ENCODE measurements at regions not wholly inside any gene's neighbourhood (a gene's known extent, or its start where the extent isn't known, plus 50 kb on each side); places are given as distances from the start of the nearest gene placed in this dataset.

DNA sequence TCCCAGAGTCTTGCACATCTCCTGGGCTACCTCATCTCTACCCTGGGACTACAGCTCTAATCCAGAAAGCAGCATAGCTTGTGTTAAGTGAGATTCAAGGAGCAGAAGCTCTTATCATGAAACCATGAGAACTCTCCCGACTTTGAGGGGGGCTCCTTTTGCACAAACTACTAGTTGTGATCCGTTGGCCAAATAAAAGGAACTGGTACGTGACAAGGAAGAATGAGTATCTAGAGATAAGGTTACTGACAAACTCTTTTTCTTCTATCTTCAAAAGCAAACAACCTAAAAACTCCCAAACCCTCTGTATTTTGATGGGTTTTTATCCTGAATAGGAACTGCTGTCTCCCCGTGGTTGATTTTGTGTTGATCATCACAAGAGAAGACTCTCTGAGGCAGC, 168.5 kb downstream of the SLC24A2 start:
- no peaks in the 10 kb centered on the region for H3K4me1 ChIP-seq (replicated peaks)
- H3K27me3 ChIP-seq (replicated peaks; ENCODE audit: insufficient read depth) = no peaks in the 10 kb centered on the region
- no peak for TF ChIP-seq POLR2A (IDR thresholded peaks at IDR 0.05)
- no peak for TF ChIP-seq POLR2AphosphoS5 (IDR thresholded peaks at IDR 0.05)
- TF ChIP-seq, protein P1, sequence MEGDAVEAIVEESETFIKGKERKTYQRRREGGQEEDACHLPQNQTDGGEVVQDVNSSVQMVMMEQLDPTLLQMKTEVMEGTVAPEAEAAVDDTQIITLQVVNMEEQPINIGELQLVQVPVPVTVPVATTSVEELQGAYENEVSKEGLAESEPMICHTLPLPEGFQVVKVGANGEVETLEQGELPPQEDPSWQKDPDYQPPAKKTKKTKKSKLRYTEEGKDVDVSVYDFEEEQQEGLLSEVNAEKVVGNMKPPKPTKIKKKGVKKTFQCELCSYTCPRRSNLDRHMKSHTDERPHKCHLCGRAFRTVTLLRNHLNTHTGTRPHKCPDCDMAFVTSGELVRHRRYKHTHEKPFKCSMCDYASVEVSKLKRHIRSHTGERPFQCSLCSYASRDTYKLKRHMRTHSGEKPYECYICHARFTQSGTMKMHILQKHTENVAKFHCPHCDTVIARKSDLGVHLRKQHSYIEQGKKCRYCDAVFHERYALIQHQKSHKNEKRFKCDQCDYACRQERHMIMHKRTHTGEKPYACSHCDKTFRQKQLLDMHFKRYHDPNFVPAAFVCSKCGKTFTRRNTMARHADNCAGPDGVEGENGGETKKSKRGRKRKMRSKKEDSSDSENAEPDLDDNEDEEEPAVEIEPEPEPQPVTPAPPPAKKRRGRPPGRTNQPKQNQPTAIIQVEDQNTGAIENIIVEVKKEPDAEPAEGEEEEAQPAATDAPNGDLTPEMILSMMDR (IDR thresholded peaks at IDR 0.05) = no peak
- no peaks in the 10 kb centered on the region for H3K9me3 ChIP-seq
- H3K27ac ChIP-seq = no peak overlapping the region
- intact Hi-C loops (cut with DNase I) = no loop called here
- no peaks in the 10 kb centered on the region for H3K36me3 ChIP-seq
- H3K4me3 ChIP-seq = no peak overlapping the region
- WGBS = 42% methylated on average over 4 of the region's 4 CpGs
- DNase-seq (ENCODE audit: low spot score) = no peak

DNA sequence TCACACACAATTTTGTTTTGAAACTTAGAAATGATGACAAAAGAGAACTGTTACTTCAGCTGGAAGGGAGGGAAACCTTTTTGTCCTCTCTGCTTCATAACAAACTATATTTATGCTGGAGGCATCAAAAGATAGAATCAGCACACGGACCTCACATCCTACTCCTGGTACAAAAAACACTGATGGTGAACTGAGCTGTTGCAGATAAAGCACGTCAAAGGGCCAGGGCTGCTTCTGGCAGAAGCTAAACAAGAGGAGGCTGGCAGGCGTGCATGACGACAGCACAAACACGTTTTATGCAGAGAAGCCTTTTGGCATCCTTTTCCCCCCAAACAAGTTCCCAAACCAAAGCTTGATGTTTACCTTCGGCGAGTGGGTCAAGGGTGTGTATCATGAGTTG, 169.6 kb downstream of the SLC24A2 start:
- intact Hi-C loops (cut with DNase I) = no loop called here
- TF ChIP-seq POLR2AphosphoS5 (IDR thresholded peaks at IDR 0.05) = no peak
- TF ChIP-seq, protein P1 (IDR thresholded peaks at IDR 0.05) = no peak
- TF ChIP-seq POLR2A (IDR thresholded peaks at IDR 0.05) = no peak

DNA sequence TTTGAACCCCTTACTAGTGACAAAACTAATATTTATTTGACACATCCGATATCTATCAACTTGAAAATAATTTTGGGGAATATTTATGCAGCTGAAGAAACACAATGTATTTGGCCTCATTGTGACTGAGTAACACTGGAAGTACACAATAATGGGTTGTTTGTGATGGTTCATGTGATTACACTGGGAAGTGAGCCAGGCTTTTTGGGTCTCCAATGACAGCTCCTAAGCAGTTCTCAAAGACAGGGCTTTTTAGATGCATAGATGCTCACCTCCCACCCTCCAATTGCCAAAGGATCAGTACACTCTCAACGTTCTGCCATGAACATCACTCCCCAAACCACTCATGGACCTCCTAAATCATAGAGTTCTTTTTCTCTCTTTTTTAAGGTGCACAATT, 170.0 kb downstream of the SLC24A2 start:
- Histone ChIP-seq H3K27ac (no peak overlapping the region), H3K9me3 (no peaks in the 10 kb centered on the region), H3K27me3 (replicated peaks; ENCODE audit: insufficient read depth) (no peaks in the 10 kb centered on the region), H3K4me3 (no peak overlapping the region), H3K36me3 (no peaks in the 10 kb centered on the region), H3K4me1 (replicated peaks) (no peaks in the 10 kb centered on the region)
- DNase-seq (ENCODE audit: low spot score) = no peak
- intact Hi-C loops (cut with DNase I) = no loop called here
- TF ChIP-seq POLR2A (IDR thresholded peaks at IDR 0.05) (no peak), POLR2AphosphoS5 (IDR thresholded peaks at IDR 0.05) (no peak)
- 50% methylated on average over 2 of the region's 2 CpGs for WGBS

More for the DNA sequence above, 169.6 kb downstream of the SLC24A2 start:
- Histone ChIP-seq H3K9me3 (no peaks in the 10 kb centered on the region), H3K27ac (no peak overlapping the region), H3K4me1 (replicated peaks) (no peaks in the 10 kb centered on the region), H3K27me3 (replicated peaks; ENCODE audit: insufficient read depth) (no peaks in the 10 kb centered on the region), H3K4me3 (no peak overlapping the region), H3K36me3 (no peaks in the 10 kb centered on the region)
- WGBS = 45% methylated on average over 7 of the region's 7 CpGs
- no peak for DNase-seq (ENCODE audit: low spot score)

DNA sequence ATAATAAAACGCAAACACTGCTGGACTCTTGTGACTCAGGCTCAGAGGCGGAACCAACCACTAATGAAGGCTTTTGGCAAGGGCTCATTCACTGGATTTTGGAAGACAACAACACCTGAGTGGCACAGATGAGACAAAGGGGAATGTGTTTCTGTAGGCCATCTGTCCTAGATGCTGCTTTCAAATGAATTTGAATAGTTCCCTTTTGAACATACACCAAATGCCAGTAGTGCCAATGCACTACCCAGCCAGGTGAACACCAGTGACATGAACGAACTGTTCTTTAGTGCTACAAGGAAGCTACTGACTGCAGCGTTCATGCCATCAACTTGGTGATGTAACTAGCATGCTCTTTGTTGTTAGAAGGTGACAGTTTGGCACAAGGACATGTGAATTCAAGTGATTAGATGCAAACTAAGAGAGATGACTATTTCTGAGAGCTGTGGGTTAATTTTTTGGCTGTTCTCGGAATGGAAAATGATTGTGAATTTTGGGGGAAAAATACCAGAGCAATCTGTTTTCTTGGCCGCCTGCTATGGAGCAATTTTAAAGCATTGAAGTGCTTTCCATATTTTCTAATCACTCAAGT, 173.7 kb downstream of the SLC24A2 start:
- H3K9me3 ChIP-seq = no peaks in the 10 kb centered on the region
- TF ChIP-seq, protein P1 (IDR thresholded peaks at IDR 0.05) = no peak
- TF ChIP-seq POLR2AphosphoS5 (IDR thresholded peaks at IDR 0.05) (no peak), POLR2A (IDR thresholded peaks at IDR 0.05) (no peak)
- 88% methylated on average over 6 of the region's 6 CpGs for WGBS
- no peak overlapping the region for H3K27ac ChIP-seq
- H3K4me1 ChIP-seq (replicated peaks) = no peaks in the 10 kb centered on the region
- intact Hi-C loops (cut with DNase I) = no loop called here
- no peaks in the 10 kb centered on the region for H3K36me3 ChIP-seq
- no peaks in the 10 kb centered on the region for H3K27me3 ChIP-seq (replicated peaks; ENCODE audit: insufficient read depth)
- no peak for DNase-seq (ENCODE audit: low spot score)
- H3K4me3 ChIP-seq = no peak overlapping the region

DNA sequence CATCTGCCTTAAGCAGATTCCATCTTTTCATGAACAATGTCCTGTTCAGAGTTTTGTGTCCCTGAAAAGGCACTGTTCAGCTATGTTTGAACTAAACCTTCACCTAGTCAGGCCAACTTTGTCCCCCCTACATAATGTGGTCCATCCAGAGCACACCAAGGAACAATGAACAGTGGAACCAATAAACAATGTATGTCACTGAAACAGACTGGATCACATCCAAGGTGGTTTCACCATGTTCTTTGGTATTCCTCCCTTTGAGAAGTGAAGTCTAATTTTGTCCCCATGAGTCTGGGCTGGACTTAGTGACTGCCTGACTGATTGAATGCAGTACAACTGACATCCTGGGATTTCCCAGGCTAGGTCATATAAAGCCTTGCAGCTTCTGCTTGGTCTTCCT, 174.5 kb downstream of the SLC24A2 start:
- no peak for TF ChIP-seq POLR2AphosphoS5 (IDR thresholded peaks at IDR 0.05)
- TF ChIP-seq POLR2A (IDR thresholded peaks at IDR 0.05) = no peak

DNA sequence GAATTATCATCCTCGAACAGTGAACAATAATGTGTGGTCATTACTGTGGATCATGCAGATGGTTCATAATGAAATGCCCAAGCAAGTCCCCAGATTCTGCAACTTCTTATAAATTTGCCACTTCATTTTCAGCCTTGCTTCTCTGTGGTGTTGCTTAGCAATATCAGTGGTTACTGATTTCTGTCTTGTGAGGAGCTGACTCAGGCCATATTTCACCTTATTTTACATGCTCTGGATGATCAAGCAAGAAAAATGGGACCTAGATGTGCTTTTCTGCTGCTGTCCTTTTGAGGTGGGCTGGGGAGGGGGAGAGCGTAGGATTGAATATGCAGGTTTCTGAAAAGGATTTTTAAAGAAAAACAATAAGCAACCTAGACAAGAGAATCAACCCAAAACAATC, 188.3 kb downstream of the SLC24A2 start:
- no peak overlapping the region for H3K27ac ChIP-seq
- 88% methylated on average over 2 of the region's 2 CpGs for WGBS
- H3K36me3 ChIP-seq = no peaks in the 10 kb centered on the region
- DNase-seq (ENCODE audit: low spot score) = no peak
- no peaks in the 10 kb centered on the region for H3K4me1 ChIP-seq (replicated peaks)
- intact Hi-C loops (cut with DNase I) = no loop called here
- no peak overlapping the region for H3K4me3 ChIP-seq
- no peaks in the 10 kb centered on the region for H3K9me3 ChIP-seq
- no peak for TF ChIP-seq POLR2A (IDR thresholded peaks at IDR 0.05)
- no peaks in the 10 kb centered on the region for H3K27me3 ChIP-seq (replicated peaks; ENCODE audit: insufficient read depth)

More for the DNA sequence above, 174.5 kb downstream of the SLC24A2 start:
- no peak for DNase-seq (ENCODE audit: low spot score)
- H3K27ac ChIP-seq = no peak overlapping the region
- H3K4me1 ChIP-seq (replicated peaks) = no peaks in the 10 kb centered on the region
- no peak overlapping the region for H3K4me3 ChIP-seq
- H3K36me3 ChIP-seq = no peaks in the 10 kb centered on the region
- H3K9me3 ChIP-seq = no peaks in the 10 kb centered on the region
- intact Hi-C loops (cut with DNase I) = no loop called here
- no peaks in the 10 kb centered on the region for H3K27me3 ChIP-seq (replicated peaks; ENCODE audit: insufficient read depth)

Data from prostate gland (tissue), 2 donors.